ENCODE measurements at regions not wholly inside any gene's neighbourhood (a gene's known extent, or its start where the extent isn't known, plus 50 kb on each side); places are given as distances from the start of the nearest gene placed in this dataset.

DNA sequence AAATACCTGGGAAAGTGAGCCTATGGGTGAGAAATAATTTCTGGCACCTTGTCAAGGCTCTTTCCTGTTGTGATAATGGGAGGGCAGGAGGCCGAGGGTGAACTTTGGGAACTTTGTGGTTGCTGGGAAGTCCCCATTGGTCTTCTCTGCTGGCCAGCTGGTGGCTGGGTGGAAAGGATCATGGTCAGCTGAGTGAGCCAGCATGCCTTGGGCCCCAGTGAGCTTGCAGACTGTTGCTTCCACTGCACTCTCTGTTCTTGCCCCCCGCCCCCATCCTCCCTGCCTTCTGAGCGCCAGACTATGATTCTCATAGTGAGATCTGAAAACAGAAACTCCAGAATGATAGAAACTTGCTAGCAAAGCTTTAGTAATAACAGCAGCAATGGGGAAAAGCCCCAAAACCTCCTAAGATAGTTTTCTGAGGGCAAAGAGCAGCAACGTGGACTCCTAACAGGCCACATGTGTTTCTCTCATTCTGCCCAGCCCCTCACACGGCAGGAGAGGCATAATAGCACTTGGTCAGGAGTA, 139.2 kb upstream of the SMARCA2 start:
- H3K27me3 ChIP-seq (ENCODE audit: control insufficient read depth in 2 of 2, insufficient read depth in 2 of 2, low read length in 2 of 2), result no peaks in the 10 kb centered on the region
- no peaks in the 10 kb centered on the region for H4K20me1 ChIP-seq (replicated peaks; ENCODE audit: control insufficient read depth, extremely low read depth, insufficient read depth, low read length)
- dilution Hi-C loops (cut with MboI; ENCODE audit: extremely low pct_ligation_motif_present, low sequenced_read_pairs) (no loop called here), intact Hi-C loops (cut with micrococcal nuclease) (no loop called here)
- no peaks in the 10 kb centered on the region for H3K9me3 ChIP-seq (replicated peaks; ENCODE audit: control insufficient read depth, insufficient read depth, low read length)
- BruUV-seq (replicated peaks), result no TSS peak
- no peaks in the 10 kb centered on the region for H3K4me1 ChIP-seq (ENCODE audit: control insufficient read depth, extremely low read depth, insufficient read depth, low read length)
- H3K4me2 ChIP-seq (ENCODE audit: insufficient read depth, low read length), result no peak overlapping the region
- CTCF ChIA-PET, result no interaction called here
- no peak overlapping the region for H3K9ac ChIP-seq (replicated peaks; ENCODE audit: extremely low read depth, insufficient read depth, low read length)
- no peaks in the 10 kb centered on the region for H3K79me2 ChIP-seq (ENCODE audit: control insufficient read depth, insufficient read depth, low read length)
- H3K9me1 ChIP-seq (replicated peaks; ENCODE audit: control insufficient read depth, extremely low read depth, insufficient read depth, low read length), result no peaks in the 10 kb centered on the region
- FAIRE-seq, result no peak
- no peak overlapping the region for H2AFZ ChIP-seq (ENCODE audit: low read depth, low read length)
- DNase-seq (ENCODE audit: low read depth, low spot score), result no peak
- TF ChIP-seq POLR2A (IDR thresholded peaks at IDR 0.05; ENCODE audit: low read depth, low read length) (no peak), GATA2 (IDR thresholded peaks at IDR 0.05; ENCODE audit: insufficient read depth, insufficient read length, low read depth, low read length) (no peak), JUN (IDR thresholded peaks at IDR 0.05; ENCODE audit: borderline replicate concordance, insufficient read depth, insufficient read length, low read depth) (no peak)
- TF ChIP-seq, protein P1, sequence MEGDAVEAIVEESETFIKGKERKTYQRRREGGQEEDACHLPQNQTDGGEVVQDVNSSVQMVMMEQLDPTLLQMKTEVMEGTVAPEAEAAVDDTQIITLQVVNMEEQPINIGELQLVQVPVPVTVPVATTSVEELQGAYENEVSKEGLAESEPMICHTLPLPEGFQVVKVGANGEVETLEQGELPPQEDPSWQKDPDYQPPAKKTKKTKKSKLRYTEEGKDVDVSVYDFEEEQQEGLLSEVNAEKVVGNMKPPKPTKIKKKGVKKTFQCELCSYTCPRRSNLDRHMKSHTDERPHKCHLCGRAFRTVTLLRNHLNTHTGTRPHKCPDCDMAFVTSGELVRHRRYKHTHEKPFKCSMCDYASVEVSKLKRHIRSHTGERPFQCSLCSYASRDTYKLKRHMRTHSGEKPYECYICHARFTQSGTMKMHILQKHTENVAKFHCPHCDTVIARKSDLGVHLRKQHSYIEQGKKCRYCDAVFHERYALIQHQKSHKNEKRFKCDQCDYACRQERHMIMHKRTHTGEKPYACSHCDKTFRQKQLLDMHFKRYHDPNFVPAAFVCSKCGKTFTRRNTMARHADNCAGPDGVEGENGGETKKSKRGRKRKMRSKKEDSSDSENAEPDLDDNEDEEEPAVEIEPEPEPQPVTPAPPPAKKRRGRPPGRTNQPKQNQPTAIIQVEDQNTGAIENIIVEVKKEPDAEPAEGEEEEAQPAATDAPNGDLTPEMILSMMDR (IDR thresholded peaks at IDR 0.05; ENCODE audit: extremely low read depth in 1 of 2, insufficient read depth in 1 of 2, low read depth in 1 of 2, low read length in 2 of 2), result no peak
- TF ChIP-seq, protein P2, sequence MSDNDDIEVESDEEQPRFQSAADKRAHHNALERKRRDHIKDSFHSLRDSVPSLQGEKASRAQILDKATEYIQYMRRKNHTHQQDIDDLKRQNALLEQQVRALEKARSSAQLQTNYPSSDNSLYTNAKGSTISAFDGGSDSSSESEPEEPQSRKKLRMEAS (IDR thresholded peaks at IDR 0.05; ENCODE audit: insufficient read depth, insufficient read length), result no peak
- H3K4me3 ChIP-seq (replicated peaks in 1 of 3; ENCODE audit: insufficient read depth in 1 of 3, low read depth in 1 of 3, low read length in 3 of 3), result no peak overlapping the region
- no peak overlapping the region for H3K27ac ChIP-seq (ENCODE audit: insufficient read depth, low read depth, low read length)
- H3K36me3 ChIP-seq (ENCODE audit: control insufficient read depth in 2 of 2, extremely low read depth in 1 of 2, insufficient read depth in 2 of 2, low read length in 2 of 2), result no peaks in the 10 kb centered on the region
- POLR2A ChIA-PET, result no interaction called here

DNA sequence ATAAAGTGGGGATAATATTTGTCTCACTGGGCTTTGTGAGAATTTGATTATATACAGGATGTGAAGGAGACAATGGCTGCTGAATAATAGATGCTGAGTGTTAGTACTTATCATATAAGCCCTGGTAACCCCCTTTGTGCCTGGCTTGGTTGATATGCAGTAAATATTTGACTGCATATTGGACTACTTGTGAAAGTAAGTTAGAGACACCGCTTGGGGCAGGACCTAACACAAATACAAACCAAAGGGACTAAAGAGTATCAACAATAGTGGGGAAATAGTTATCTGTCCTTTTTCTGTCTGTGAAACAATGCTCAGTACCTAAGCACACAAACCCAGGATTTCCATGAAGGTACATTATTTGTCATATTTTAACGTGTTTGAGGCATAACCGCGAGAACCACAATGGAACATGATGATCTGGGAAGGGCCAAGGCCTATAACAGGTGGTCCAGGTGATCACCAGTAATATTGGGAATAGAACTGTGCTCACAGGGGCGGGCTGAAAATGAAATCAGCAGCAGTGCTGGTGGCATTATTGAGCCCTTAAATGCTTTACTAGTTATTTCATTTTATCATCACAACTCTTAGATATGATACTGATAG, 138.2 kb upstream of the SMARCA2 start:
- DNase-seq (ENCODE audit: low read depth, low spot score), result no peak
- Histone ChIP-seq H3K4me2 (ENCODE audit: insufficient read depth, low read length) (no peak overlapping the region), H3K79me2 (ENCODE audit: control insufficient read depth, insufficient read depth, low read length) (no peaks in the 10 kb centered on the region), H3K36me3 (ENCODE audit: control insufficient read depth in 2 of 2, extremely low read depth in 1 of 2, insufficient read depth in 2 of 2, low read length in 2 of 2) (no peaks in the 10 kb centered on the region), H3K9me3 (replicated peaks; ENCODE audit: control insufficient read depth, insufficient read depth, low read length) (no peaks in the 10 kb centered on the region), H4K20me1 (replicated peaks; ENCODE audit: control insufficient read depth, extremely low read depth, insufficient read depth, low read length) (no peaks in the 10 kb centered on the region), H3K27me3 (ENCODE audit: control insufficient read depth in 2 of 2, insufficient read depth in 2 of 2, low read length in 2 of 2) (no peaks in the 10 kb centered on the region), H3K9ac (replicated peaks; ENCODE audit: extremely low read depth, insufficient read depth, low read length) (no peak overlapping the region), H3K9me1 (replicated peaks; ENCODE audit: control insufficient read depth, extremely low read depth, insufficient read depth, low read length) (no peaks in the 10 kb centered on the region), H3K4me1 (ENCODE audit: control insufficient read depth, extremely low read depth, insufficient read depth, low read length) (no peaks in the 10 kb centered on the region), H2AFZ (ENCODE audit: low read depth, low read length) (no peak overlapping the region), H3K27ac (ENCODE audit: insufficient read depth, low read depth, low read length) (no peak overlapping the region), H3K4me3 (replicated peaks in 1 of 3; ENCODE audit: insufficient read depth in 1 of 3, low read depth in 1 of 3, low read length in 3 of 3) (no peak overlapping the region)
- CTCF ChIA-PET, result no interaction called here
- no TSS peak for BruUV-seq (replicated peaks)
- POLR2A ChIA-PET, result no interaction called here
- FAIRE-seq, result no peak
- TF ChIP-seq JUN (IDR thresholded peaks at IDR 0.05; ENCODE audit: borderline replicate concordance, insufficient read depth, insufficient read length, low read depth) (no peak), EZH2 (IDR thresholded peaks at IDR 0.05; ENCODE audit: borderline replicate concordance, low read depth, low read length, severe bottlenecking) (no peak), POLR2AphosphoS5 (IDR thresholded peaks at IDR 0.05; ENCODE audit: insufficient read depth, low read depth, low read length) (no peak), FOS (IDR thresholded peaks at IDR 0.05; ENCODE audit: borderline replicate concordance, insufficient read depth, low read length) (no peak), MYC (IDR thresholded peaks at IDR 0.05; ENCODE audit: low read depth, low read length) (no peak), GATA2 (IDR thresholded peaks at IDR 0.05; ENCODE audit: insufficient read depth, insufficient read length, low read depth, low read length) (no peak), POLR2A (IDR thresholded peaks at IDR 0.05; ENCODE audit: low read depth, low read length) (no peak)
- TF ChIP-seq, protein P1 (IDR thresholded peaks at IDR 0.05; ENCODE audit: extremely low read depth in 1 of 2, insufficient read depth in 1 of 2, low read depth in 1 of 2, low read length in 2 of 2), result no peak
- TF ChIP-seq, protein P2 (IDR thresholded peaks at IDR 0.05; ENCODE audit: insufficient read depth, insufficient read length), result no peak
- dilution Hi-C loops (cut with MboI; ENCODE audit: extremely low pct_ligation_motif_present, low sequenced_read_pairs), result no loop called here
- intact Hi-C loops (cut with micrococcal nuclease), result no loop called here

Data from endothelial cell of umbilical vein (primary cell).